PC-3 (cell line): ENCODE measurements at regions not wholly inside any gene's neighbourhood (a gene's known extent, or its start where the extent isn't known, plus 50 kb on each side); places are given as distances from the start of the nearest gene placed in this dataset.

Experiments used
- ATAC-seq: fragments of 200-7000 bp; cut with Tn5 transposase; 2 replicates; pipeline ENCODE4 v1.9.1; 2020; ENCODE audit warnings: mild to moderate bottlenecking, moderate library complexity
- BruUV-seq: library from RNA; stranded (reverse); fragments of 400-500 nt; replicated peaks from 2 replicates; lab custom pipeline; 2021; lab: Mats Ljungman, UMichigan
- CTCF ChIA-PET: fragments of 300-600 bp; sonication (Branson Sonifier 250); formaldehyde crosslinking; loops from one replicate; lab custom pipeline; 2022; ENCODE audit warnings: antibody characterized with exemption; lab: Charles Lee
- POLR2A ChIA-PET: fragments of 300-600 bp; sonication (Branson Sonifier 250); formaldehyde crosslinking; loops from one replicate; lab custom pipeline; 2022; ENCODE audit warnings: antibody characterized with exemption; ENCODE audit not compliant: unreplicated experiment; lab: Charles Lee
- DNase-seq: peaks from one replicate; pipeline ENCODE4 v3.0.0-alpha.2; 2015
- H2AFZ ChIP-seq: fragments of 300-600 bp; sonication (generic); 2 replicates; pipeline ENCODE4 v1.6.0; 2016; ENCODE audit warnings: antibody characterized with exemption, low read length
- H3F3A ChIP-seq: fragments of 300-600 bp; sonication (generic); one replicate; pipeline ENCODE4 v1.6.0; 2017; ENCODE audit warnings: antibody characterized with exemption, low read length, control low read depth, mild to moderate bottlenecking; ENCODE audit not compliant: unreplicated experiment
- H3K27ac ChIP-seq: fragments of 300-600 bp; sonication (generic); 2 replicates; pipeline ENCODE4 v1.5.1; 2016; ENCODE audit warnings: mild to moderate bottlenecking, low read length
- H3K27me3 ChIP-seq: fragments of 300-600 bp; sonication (generic); 2 replicates; pipeline ENCODE4 v1.6.1; 2016; ENCODE audit warnings: low read length, mixed read lengths
- H3K36me3 ChIP-seq: fragments of 300-600 bp; sonication (generic); 2 replicates; pipeline ENCODE4 v1.6.1; 2016; ENCODE audit warnings: low read depth, mixed run types, low read length, mixed read lengths
- H3K4me1 ChIP-seq: fragments of 300-600 bp; sonication (generic); 2 replicates; pipeline ENCODE4 v1.5.1; 2016; ENCODE audit warnings: low read length; ENCODE audit not compliant: insufficient read depth
- H3K4me2 ChIP-seq: fragments of 300-600 bp; sonication (generic); 2 replicates; pipeline ENCODE4 v1.6.0; 2016; ENCODE audit warnings: low read length
- H3K4me3 ChIP-seq: fragments of 300-600 bp; sonication (generic); 2 replicates; pipeline ENCODE4 v1.5.1; 2016; ENCODE audit warnings: mild to moderate bottlenecking, low read length, mixed read lengths
- H3K79me2 ChIP-seq: fragments of 300-600 bp; sonication (generic); 2 replicates; pipeline ENCODE4 v1.6.1; 2017; ENCODE audit warnings: low read length, mixed read lengths
- H3K9ac ChIP-seq: fragments of 300-600 bp; sonication (generic); 2 replicates; pipeline ENCODE4 v1.6.0; 2016; ENCODE audit warnings: mild to moderate bottlenecking, low read length
- H3K9me2 ChIP-seq: fragments of 300-600 bp; sonication (generic); replicated peaks from 2 replicates; pipeline ENCODE4 v1.6.1; 2016; ENCODE audit warnings: mixed run types, low read length, mixed read lengths
- H3K9me3 ChIP-seq: fragments of 300-600 bp; sonication (generic); 2 replicates; pipeline ENCODE4 v1.6.1; 2016; ENCODE audit warnings: low read length, mixed read lengths
- H4K20me1 ChIP-seq: fragments of 300-600 bp; sonication (generic); 2 replicates; pipeline ENCODE4 v1.6.1; 2016; ENCODE audit warnings: low read length, mixed read lengths
- CTCF ChIP-seq: fragments of 300-600 bp; sonication (generic); conservative IDR thresholded peaks from 2 replicates; pipeline ENCODE4 v1.5.1; 2017; ENCODE audit warnings: antibody characterized with exemption, low read depth, mild to moderate bottlenecking, low read length
- EZH2 ChIP-seq: fragments of 300-600 bp; sonication (generic); IDR thresholded peaks from one replicate; pipeline ENCODE4 v1.6.1; 2017; ENCODE audit warnings: antibody characterized with exemption, mild to moderate bottlenecking, low read length; ENCODE audit not compliant: unreplicated experiment
- EZH2phosphoT487 ChIP-seq: fragments of 300-600 bp; sonication (generic); IDR thresholded peaks from 2 replicates; pipeline ENCODE4 v1.6.1; 2018; ENCODE audit warnings: mild to moderate bottlenecking, antibody characterized with exemption, low read length, borderline replicate concordance
- intact Hi-C: fragments of 100-400 bp; cut with micrococcal nuclease; formaldehyde crosslinking; loops from 2 replicates; pipeline ENCODE4 v1.9.0; 2023

GRCh38 chr10:123536176-123536845 lies 129.8 kb upstream of the GPR26 start:
- intact Hi-C loops: no loop called here
- H3K27me3 ChIP-seq: peaks cover 52% of the 10 kb centered on the region
- H2AFZ ChIP-seq: no peak overlapping the region
- H3K9me2 ChIP-seq: no peaks in the 10 kb centered on the region
- no peak overlapping the region for H3K4me3 ChIP-seq
- H3K4me2 ChIP-seq: no peak overlapping the region
- ATAC-seq: no peak
- BruUV-seq: no TSS peak
- ChIA-PET POLR2A (no interaction called here), CTCF (no interaction called here)
- no peaks in the 10 kb centered on the region for H3K36me3 ChIP-seq
- no peaks in the 10 kb centered on the region for H3F3A ChIP-seq
- DNase-seq: no peak
- H3K79me2 ChIP-seq: no peaks in the 10 kb centered on the region
- H3K9me3 ChIP-seq: no peaks in the 10 kb centered on the region
- no peaks in the 10 kb centered on the region for H4K20me1 ChIP-seq
- TF ChIP-seq EZH2phosphoT487: no peak
- no peak for TF ChIP-seq EZH2
- TF ChIP-seq CTCF: no peak
- no peak overlapping the region for H3K27ac ChIP-seq
- H3K9ac ChIP-seq: no peak overlapping the region
- H3K4me1 ChIP-seq: no peaks in the 10 kb centered on the region

GRCh38 chr10:123537188-123537961 lies 128.8 kb upstream of the GPR26 start:
- H2AFZ ChIP-seq: no peak overlapping the region
- ChIA-PET CTCF (interaction anchor here (0.5 kb wide), 1 partner anchor 1387 kb away, joined by 3 read pairs; no protein-coding TSS in a partner anchor), POLR2A (no interaction called here)
- no peaks in the 10 kb centered on the region for H3K36me3 ChIP-seq
- H3K27ac ChIP-seq: no peak overlapping the region
- TF ChIP-seq CTCF (no peak), EZH2phosphoT487 (no peak), EZH2 (no peak)
- H3K4me2 ChIP-seq: no peak overlapping the region
- intact Hi-C loops: no loop called here
- H3K4me1 ChIP-seq: no peaks in the 10 kb centered on the region
- H3K79me2 ChIP-seq: no peaks in the 10 kb centered on the region
- no peaks in the 10 kb centered on the region for H3K9me3 ChIP-seq
- BruUV-seq: no TSS peak
- no peak overlapping the region for H3K9ac ChIP-seq
- no peak overlapping the region for H3K4me3 ChIP-seq
- ATAC-seq: no peak
- no peaks in the 10 kb centered on the region for H3K9me2 ChIP-seq
- peaks cover 51% of the 10 kb centered on the region for H3K27me3 ChIP-seq
- no peaks in the 10 kb centered on the region for H4K20me1 ChIP-seq
- H3F3A ChIP-seq: no peaks in the 10 kb centered on the region
- no peak for DNase-seq
